Aorta (tissue), 5 donors: ENCODE measurements at regions not wholly inside any gene's neighbourhood (a gene's known extent, or its start where the extent isn't known, plus 50 kb on each side); places are given as distances from the start of the nearest gene placed in this dataset.

Source experiments
- ATAC-seq: fragments of 200-7000 bp; cut with Tn5 transposase; one replicate; pipeline ENCODE4 v1.9.1; 2022; ENCODE audit warnings: moderate library complexity; ENCODE audit not compliant: low FRiP score
- DNase-seq, 2 donors: peaks; one replicate each; pipeline ENCODE4 v3.0.0-alpha.2; 2020
- H3K27ac ChIP-seq, 2 donors: one replicate each; pipeline ENCODE4 v1.5.1; 2013; ENCODE audit warnings: low read length in 2 of 2, mild to moderate bottlenecking in 2 of 2, moderate library complexity in 2 of 2, control low read depth in 1 of 2, inconsistent platforms in 1 of 2, low read depth in 1 of 2
- H3K27me3 ChIP-seq, 2 donors: one replicate each; pipeline ENCODE4 v1.6.1; 2013; ENCODE audit warnings: control low read depth in 1 of 2, low read length in 1 of 2, mild to moderate bottlenecking in 1 of 2, moderate library complexity in 1 of 2; ENCODE audit not compliant: insufficient read depth in 2 of 2, control insufficient read depth in 1 of 2
- H3K36me3 ChIP-seq, 2 donors: one replicate each; pipeline ENCODE4 v1.6.1; 2013; ENCODE audit warnings: control low read depth in 1 of 2, low read length in 1 of 2, mild to moderate bottlenecking in 1 of 2; ENCODE audit not compliant: insufficient read depth in 2 of 2, control insufficient read depth in 1 of 2
- H3K4me1 ChIP-seq, 2 donors: one replicate each; pipeline ENCODE4 v1.6.1; 2013; ENCODE audit warnings: low read length in 2 of 2, control low read depth in 1 of 2, mild to moderate bottlenecking in 1 of 2, moderate library complexity in 1 of 2; ENCODE audit not compliant: insufficient read depth in 2 of 2, control insufficient read depth in 1 of 2
- H3K4me3 ChIP-seq, 2 donors: one replicate each; pipeline ENCODE4 v1.5.1; 2013; ENCODE audit warnings: low read length in 2 of 2, control low read depth in 1 of 2, mild to moderate bottlenecking in 1 of 2
- H3K9me3 ChIP-seq: one replicate; pipeline ENCODE4 v1.6.1; 2013; ENCODE audit warnings: mild to moderate bottlenecking, low read length; ENCODE audit not compliant: control insufficient read depth
- WGBS, 2 donors: extraction: QIAGEN DNeasy Blood & Tissue Kit; methylation state at CpG; one replicate each; pipeline ENCODE4 v1.1.7; 2013; 5-methylcytosine and 5-hydroxymethylcytosine counted together
- intact Hi-C, 2 donors: fragments of 100-400 bp; cut with DNase I; formaldehyde crosslinking; loops; one replicate each; pipeline versions ENCODE4 v1.14.2 to v1.15.0; 2022
- donor health status: healthy with polysubstance abuse.
- donor health status: Bipolar disorder and iron deficiency.
- donor health status: DM: no; HTN: no; CAD: no.
- donor health status: DM: no; HTN: no; CAD: no.
- donor health status: DM: yes; HTN: yes; CAD: no.

GRCh38 chr11:116420030-116420429 lies 352.8 kb downstream of the BUD13 start:
- intact Hi-C loops, result no loop called here
- DNase-seq (no peak), ATAC-seq (no peak)
- H3K4me1 ChIP-seq, result no peaks in the 10 kb centered on the region
- H3K9me3 ChIP-seq, result no peaks in the 10 kb centered on the region
- H3K36me3 ChIP-seq, result no peaks in the 10 kb centered on the region
- H3K27ac ChIP-seq, result no peak overlapping the region
- H3K27me3 ChIP-seq, result no peaks in the 10 kb centered on the region
- H3K4me3 ChIP-seq, result no peak overlapping the region

GRCh38 chr11:116418388-116419041 lies 354.3 kb downstream of the BUD13 start:
- H3K27ac ChIP-seq, result no peak overlapping the region
- H3K27me3 ChIP-seq, result no peaks in the 10 kb centered on the region
- no peaks in the 10 kb centered on the region for H3K36me3 ChIP-seq
- H3K4me1 ChIP-seq, result no peaks in the 10 kb centered on the region
- DNase-seq, result no peak
- 43 to 51% methylated on average over 6 of the region's 6 CpGs for WGBS, 2 donors
- H3K4me3 ChIP-seq, result no peak overlapping the region
- no peak for ATAC-seq
- intact Hi-C loops, result no loop called here
- no peaks in the 10 kb centered on the region for H3K9me3 ChIP-seq

- DNase-seq (no peak), ATAC-seq (no peak)
- no peaks in the 10 kb centered on the region for H3K9me3 ChIP-seq
- H3K27me3 ChIP-seq, result no peaks in the 10 kb centered on the region
- no peaks in the 10 kb centered on the region for H3K36me3 ChIP-seq
- H3K4me1 ChIP-seq, result no peaks in the 10 kb centered on the region
- no peak overlapping the region for H3K27ac ChIP-seq
- H3K4me3 ChIP-seq, result no peak overlapping the region
- WGBS, 2 donors, result 98 to 100% methylated on average over 1 of the region's 1 CpG
- intact Hi-C loops, result no loop called here
Observed at GRCh38 chr11:116416852-116417251, 355.9 kb downstream of the BUD13 start.

GRCh38 chr11:116415095-116415494 lies 357.7 kb downstream of the BUD13 start:
- Histone ChIP-seq H3K9me3 (no peaks in the 10 kb centered on the region), H3K27me3 (no peaks in the 10 kb centered on the region), H3K27ac (no peak overlapping the region), H3K4me3 (no peak overlapping the region), H3K36me3 (no peaks in the 10 kb centered on the region), H3K4me1 (no peaks in the 10 kb centered on the region)
- ATAC-seq, result no peak
- intact Hi-C loops, result no loop called here
- DNase-seq, result no peak
- WGBS, 2 donors, result 38 to 48% methylated on average over 6 of the region's 6 CpGs

GRCh38 chr11:116414357-116414880 lies 358.4 kb downstream of the BUD13 start:
- H3K4me3 ChIP-seq, result no peak overlapping the region
- DNase-seq, result no peak
- intact Hi-C loops, result no loop called here
- H3K27me3 ChIP-seq, result no peaks in the 10 kb centered on the region
- no peak for ATAC-seq
- no peaks in the 10 kb centered on the region for H3K36me3 ChIP-seq
- WGBS, 2 donors, result 46 to 56% methylated on average over 9 of the region's 9 CpGs
- no peak overlapping the region for H3K27ac ChIP-seq
- H3K4me1 ChIP-seq, result no peaks in the 10 kb centered on the region
- H3K9me3 ChIP-seq, result no peaks in the 10 kb centered on the region

- WGBS, 2 donors, result 88 to 89% methylated on average over 2 of the region's 2 CpGs
- DNase-seq, result no peak
- no peak for ATAC-seq
- Histone ChIP-seq H3K4me1 (no peaks in the 10 kb centered on the region), H3K9me3 (no peaks in the 10 kb centered on the region), H3K36me3 (no peaks in the 10 kb centered on the region), H3K27ac (no peak overlapping the region), H3K4me3 (no peak overlapping the region), H3K27me3 (no peaks in the 10 kb centered on the region)
- intact Hi-C loops, result no loop called here
Observed at GRCh38 chr11:116413301-116414242, 359.2 kb downstream of the BUD13 start.

GRCh38 chr11:116412118-116412889 lies 360.5 kb downstream of the BUD13 start:
- WGBS, 2 donors, result 36 to 41% methylated on average over 6 of the region's 6 CpGs
- ATAC-seq (no peak), DNase-seq (no peak)
- Histone ChIP-seq H3K27ac (no peak overlapping the region), H3K9me3 (no peaks in the 10 kb centered on the region), H3K36me3 (no peaks in the 10 kb centered on the region), H3K27me3 (no peaks in the 10 kb centered on the region), H3K4me3 (no peak overlapping the region), H3K4me1 (no peaks in the 10 kb centered on the region)
- intact Hi-C loops, result no loop called here

- Histone ChIP-seq H3K27me3 (peaks cover 0 to 2% of the 10 kb centered on the region in 2 donors), H3K4me1 (no peaks in the 10 kb centered on the region), H3K4me3 (no peak overlapping the region), H3K36me3 (no peaks in the 10 kb centered on the region), H3K27ac (no peak overlapping the region), H3K9me3 (no peaks in the 10 kb centered on the region)
- 75 to 77% methylated on average over 4 of the region's 4 CpGs for WGBS, 2 donors
- intact Hi-C loops, result no loop called here
- no peak for ATAC-seq
- no peak for DNase-seq
Observed at GRCh38 chr11:116409238-116409637, 363.5 kb downstream of the BUD13 start.
